GM21786 (cell line): ENCODE measurements at regions not wholly inside any gene's neighbourhood (a gene's known extent, or its start where the extent isn't known, plus 50 kb on each side); places are given as distances from the start of the nearest gene placed in this dataset.

Experiments used
- ATAC-seq: cut with Tn5 transposase; IDR thresholded peaks from one replicate; pipeline ENCODE4 v1.9.1; 2021; ENCODE audit not compliant: unreplicated experiment

- ATAC-seq = no peak
Observed at GRCh38 chr3:194961149-194961548, 275.5 kb downstream of the FAM43A start.

GRCh38 chr3:194961571-194961970, 275.9 kb downstream of the FAM43A start:
- ATAC-seq = no peak

- ATAC-seq = no peak
Observed at GRCh38 chr3:194962056-194962455, 276.4 kb downstream of the FAM43A start.

GRCh38 chr3:194964809-194965208, 279.1 kb downstream of the FAM43A start:
- no peak for ATAC-seq

- no peak for ATAC-seq
Observed at GRCh38 chr3:194967151-194968117, 281.8 kb downstream of the FAM43A start.

- no peak for ATAC-seq
Observed at GRCh38 chr3:194970066-194970465, 284.4 kb downstream of the FAM43A start.

GRCh38 chr3:194971009-194971408, 285.3 kb downstream of the FAM43A start:
- ATAC-seq = no peak

- ATAC-seq = no peak
Observed at GRCh38 chr3:194971965-194972364, 286.3 kb downstream of the FAM43A start.

- ATAC-seq = no peak
Observed at GRCh38 chr3:194972641-194973040, 287.0 kb downstream of the FAM43A start.

GRCh38 chr3:194973366-194974000, 287.8 kb downstream of the FAM43A start:
- no peak for ATAC-seq

- ATAC-seq = no peak
Observed at GRCh38 chr3:194974468-194975135, 288.9 kb downstream of the FAM43A start.

GRCh38 chr3:194976049-194976451, 290.4 kb downstream of the FAM43A start:
- ATAC-seq = no peak

GRCh38 chr3:194976874-194977273, 291.2 kb downstream of the FAM43A start:
- no peak for ATAC-seq

- no peak for ATAC-seq
Observed at GRCh38 chr3:194977356-194977755, 291.7 kb downstream of the FAM43A start.

GRCh38 chr3:194979173-194979572, 291.8 kb downstream of the XXYLT1 start:
- no peak for ATAC-seq

GRCh38 chr3:194982472-194982871, 288.5 kb downstream of the XXYLT1 start:
- no peak for ATAC-seq

- no peak for ATAC-seq
Observed at GRCh38 chr3:194983121-194983520, 287.8 kb downstream of the XXYLT1 start.

- ATAC-seq = no peak
Observed at GRCh38 chr3:194983620-194984019, 287.3 kb downstream of the XXYLT1 start.

- no peak for ATAC-seq
Observed at GRCh38 chr3:194984066-194984465, 286.9 kb downstream of the XXYLT1 start.

GRCh38 chr3:194984622-194985021, 286.3 kb downstream of the XXYLT1 start:
- no peak for ATAC-seq

- ATAC-seq = no peak
Observed at GRCh38 chr3:194985031-194985578, 285.9 kb downstream of the XXYLT1 start.
